Keratinocyte (primary cell): ENCODE measurements at regions not wholly inside any gene's neighbourhood (a gene's known extent, or its start where the extent isn't known, plus 50 kb on each side); places are given as distances from the start of the nearest gene placed in this dataset.

ENCODE experiments used
- CTCF ChIP-seq, 3 experiments: IDR thresholded peaks in 1 of 3; conservative IDR thresholded peaks in 1 of 3; optimal IDR thresholded peaks in 1 of 3; 2 replicates in 2 of 3; 3 replicates in 1 of 3; pipeline versions ENCODE3 to v1.5.1; 2011; ENCODE audit warnings: low read length in 3 of 3, mild to moderate bottlenecking in 3 of 3, moderate library complexity in 2 of 3, control low read depth in 1 of 3, inconsistent platforms in 1 of 3; ENCODE audit not compliant: insufficient read depth in 2 of 3; ENCODE audit errors: extremely low read depth in 1 of 3
- EZH2 ChIP-seq: IDR thresholded peaks from one replicate; pipeline ENCODE4 v1.6.1; 2012; ENCODE audit warnings: inconsistent platforms, mild to moderate bottlenecking, low read length, moderate library complexity

DNA sequence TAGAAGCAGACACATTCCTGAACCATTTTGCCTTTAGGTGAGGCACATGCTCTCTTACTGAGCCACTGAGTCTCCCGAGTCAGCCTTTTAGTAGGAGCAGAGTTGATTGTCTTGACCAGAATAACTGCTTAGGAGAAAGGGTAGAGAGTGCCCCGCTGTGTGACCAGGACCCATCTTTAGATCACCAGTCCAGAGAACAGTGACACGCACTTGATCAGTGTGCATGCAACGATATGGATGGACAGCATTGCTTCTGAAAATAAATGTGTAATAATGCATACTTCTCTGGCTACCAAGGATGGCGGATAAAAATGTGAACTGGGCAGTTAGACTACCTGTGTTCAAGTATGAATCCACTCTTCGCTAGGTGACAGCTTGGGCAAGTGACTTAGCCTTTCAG lies 897.7 kb downstream of the TRIML1 start:
- TF ChIP-seq CTCF (optimal IDR thresholded peaks at IDR 0.05 in 1 of 3, IDR thresholded peaks at IDR 0.05 in 1 of 3, conservative IDR thresholded peaks at IDR 0.05 in 1 of 3; ENCODE audit: extremely low read depth in 1 of 3, insufficient read depth in 2 of 3, low read length in 3 of 3) (no peak), EZH2 (no peak)
